Skeletal muscle tissue (tissue), 3 donors: ENCODE measurements at regions not wholly inside any gene's neighbourhood (a gene's known extent, or its start where the extent isn't known, plus 50 kb on each side); places are given as distances from the start of the nearest gene placed in this dataset.

ENCODE experiments used
- H3K27ac ChIP-seq: one replicate; pipeline ENCODE4 v1.7.0; 2013; ENCODE audit warnings: mild to moderate bottlenecking, low read depth, low read length, inconsistent platforms
- H3K27me3 ChIP-seq, 3 donors: one replicate each; pipeline ENCODE4 v1.7.0; 2013; ENCODE audit warnings: low read length in 3 of 3; ENCODE audit not compliant: control insufficient read depth in 3 of 3, insufficient read depth in 3 of 3
- H3K36me3 ChIP-seq, 3 donors: one replicate each; pipeline ENCODE4 v1.7.0; 2013; ENCODE audit warnings: low read length in 3 of 3; ENCODE audit not compliant: control insufficient read depth in 3 of 3, insufficient read depth in 3 of 3
- H3K4me1 ChIP-seq, 3 donors: one replicate each; pipeline ENCODE4 v1.7.0; 2013; ENCODE audit warnings: low read length in 3 of 3, mild to moderate bottlenecking in 3 of 3; ENCODE audit not compliant: control insufficient read depth in 3 of 3, insufficient read depth in 3 of 3
- H3K4me3 ChIP-seq, 3 donors: one replicate each; pipeline ENCODE4 v1.7.0; 2013; ENCODE audit warnings: low read length in 3 of 3
- H3K9ac ChIP-seq, 3 donors: one replicate each; pipeline ENCODE4 v1.7.0; 2013; ENCODE audit warnings: low read length in 3 of 3, mild to moderate bottlenecking in 3 of 3, moderate library complexity in 2 of 3, low read depth in 1 of 3
- H3K9me3 ChIP-seq, 3 donors: one replicate each; pipeline ENCODE4 v1.7.0; 2013; ENCODE audit warnings: low read length in 3 of 3; ENCODE audit not compliant: control insufficient read depth in 3 of 3
- donor health status: Osteomylitis.

- Histone ChIP-seq H3K27me3 (no peaks in the 10 kb centered on the region), H3K36me3 (no peaks in the 10 kb centered on the region), H3K4me3 (no peak overlapping the region), H3K27ac (no peak overlapping the region), H3K9me3 (no peaks in the 10 kb centered on the region), H3K9ac (no peak overlapping the region), H3K4me1 (peaks cover 71 to 85% (median 82%) of the 10 kb centered on the region in 3 donors)
Measured at GRCh38 chr17:77428749-77429368, 288.1 kb downstream of the SEC14L1 start.

DNA sequence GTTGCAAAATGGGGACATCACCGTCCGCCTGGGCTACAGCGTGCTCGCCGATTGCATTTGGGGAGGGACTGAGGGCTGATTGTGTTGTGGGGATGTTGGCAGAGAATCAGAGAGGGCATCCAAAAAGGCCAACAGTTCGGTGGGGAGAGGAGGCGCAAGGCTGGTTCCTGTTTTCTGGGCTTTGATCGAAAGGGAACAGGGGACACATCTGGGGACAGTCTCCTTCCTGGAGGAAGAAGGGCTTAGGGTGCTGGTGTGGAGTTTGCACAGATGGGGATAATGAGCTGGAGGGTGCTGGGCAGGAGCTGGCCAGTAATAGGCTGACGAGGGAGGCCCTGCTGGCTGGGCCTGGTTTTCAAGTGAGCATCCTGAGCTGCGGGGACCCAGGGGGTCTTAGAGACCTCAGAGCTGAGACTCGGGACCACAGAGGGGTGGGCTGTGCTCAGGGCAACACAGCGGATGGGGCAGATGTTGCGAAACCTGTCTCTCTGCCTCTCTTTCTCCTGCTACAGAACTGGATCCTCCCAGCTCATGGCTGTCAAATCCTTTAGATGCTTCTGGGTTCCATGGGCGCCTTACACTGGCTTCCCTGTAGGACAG lies 288.7 kb downstream of the SEC14L1 start:
- Histone ChIP-seq H3K27me3 (no peaks in the 10 kb centered on the region), H3K36me3 (no peaks in the 10 kb centered on the region), H3K9me3 (no peaks in the 10 kb centered on the region), H3K4me3 (no peak overlapping the region), H3K9ac (peak overlapping the region in 2 of 3 donors; percentile 33 to 43), H3K4me1 (peaks cover 71 to 85% (median 82%) of the 10 kb centered on the region in 3 donors), H3K27ac (peak overlapping the region; percentile 20)

GRCh38 chr17:77429969-77430752 lies 289.4 kb downstream of the SEC14L1 start:
- no peaks in the 10 kb centered on the region for H3K36me3 ChIP-seq
- H3K27ac ChIP-seq: peak overlapping the region; percentile 64
- no peaks in the 10 kb centered on the region for H3K27me3 ChIP-seq
- H3K9me3 ChIP-seq: no peaks in the 10 kb centered on the region
- H3K9ac ChIP-seq: peak overlapping the region in 2 of 3 donors; percentile 43 to 45
- peaks cover 73 to 87% (median 83%) of the 10 kb centered on the region in 3 donors for H3K4me1 ChIP-seq
- H3K4me3 ChIP-seq: peak overlapping the region in 1 of 3 donors; percentile 35

DNA sequence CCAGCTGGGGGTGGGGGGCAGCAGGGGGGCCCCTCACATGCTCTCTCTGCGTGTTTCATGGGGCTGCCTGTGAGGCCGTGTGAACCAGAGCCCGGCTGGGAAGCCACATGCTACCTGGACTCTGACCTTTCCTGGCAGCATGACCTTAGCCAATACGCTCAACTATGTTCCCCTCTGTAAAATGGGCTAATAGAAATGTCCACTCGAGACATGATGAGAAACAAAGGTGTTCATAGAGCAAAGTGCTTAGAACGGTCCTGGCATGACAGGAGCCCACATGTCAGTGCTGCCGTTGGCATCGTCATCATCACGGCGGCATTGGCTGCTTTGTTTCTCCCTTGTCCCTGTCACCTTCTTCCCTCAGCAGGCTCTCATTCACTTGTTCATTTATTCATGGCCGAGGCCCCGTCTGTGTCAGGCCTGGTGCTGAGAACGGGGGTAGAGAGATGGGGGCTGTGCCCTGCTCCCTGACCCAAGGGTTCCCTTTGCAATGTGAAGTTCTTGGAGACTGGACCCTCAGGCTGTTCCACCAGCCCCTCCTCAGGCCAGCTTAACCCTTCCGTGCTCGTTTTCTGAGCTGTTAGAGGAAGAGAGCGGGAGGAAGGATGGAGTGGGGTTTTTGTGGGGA lies 291.4 kb downstream of the SEC14L1 start:
- Histone ChIP-seq H3K27me3 (no peaks in the 10 kb centered on the region), H3K9me3 (no peaks in the 10 kb centered on the region), H3K27ac (no peak overlapping the region), H3K4me3 (no peak overlapping the region), H3K4me1 (peaks cover 72 to 87% (median 83%) of the 10 kb centered on the region in 3 donors), H3K36me3 (no peaks in the 10 kb centered on the region), H3K9ac (no peak overlapping the region)

DNA sequence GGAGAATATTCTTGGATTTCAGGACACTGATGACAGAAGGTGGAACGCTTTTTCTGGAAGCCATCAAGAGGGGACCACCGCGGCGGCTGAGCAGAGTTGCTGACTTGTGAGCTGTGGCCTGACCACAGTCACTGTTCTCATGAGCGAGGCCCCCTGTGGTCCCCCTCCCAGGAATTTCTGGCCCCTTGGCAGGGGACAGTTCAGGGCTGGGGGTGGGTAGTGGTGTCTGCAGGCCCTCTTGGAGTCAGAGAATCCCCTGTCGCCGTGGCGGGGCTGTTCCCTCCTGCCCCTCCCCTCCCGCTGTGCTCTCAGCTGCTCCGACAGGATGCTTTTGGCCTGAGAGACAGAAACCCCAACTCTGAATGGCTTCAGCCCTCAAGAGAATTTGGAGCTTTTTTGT lies 292.0 kb downstream of the SEC14L1 start:
- no peak overlapping the region for H3K4me3 ChIP-seq
- no peak overlapping the region for H3K27ac ChIP-seq
- no peaks in the 10 kb centered on the region for H3K27me3 ChIP-seq
- no peaks in the 10 kb centered on the region for H3K9me3 ChIP-seq
- H3K4me1 ChIP-seq: peaks cover 71 to 87% (median 83%) of the 10 kb centered on the region in 3 donors
- no peaks in the 10 kb centered on the region for H3K36me3 ChIP-seq
- H3K9ac ChIP-seq: peak overlapping the region in 1 of 3 donors; percentile 25

GRCh38 chr17:77433385-77434135 lies 292.8 kb downstream of the SEC14L1 start:
- peak overlapping the region in 1 of 3 donors; percentile 45 for H3K9ac ChIP-seq
- H3K4me1 ChIP-seq: peaks cover 71 to 87% (median 83%) of the 10 kb centered on the region in 3 donors
- no peaks in the 10 kb centered on the region for H3K36me3 ChIP-seq
- no peaks in the 10 kb centered on the region for H3K9me3 ChIP-seq
- no peaks in the 10 kb centered on the region for H3K27me3 ChIP-seq
- H3K4me3 ChIP-seq: peak overlapping the region in 1 of 3 donors; percentile 13
- no peak overlapping the region for H3K27ac ChIP-seq

- Histone ChIP-seq H3K9ac (peak overlapping the region in 1 of 3 donors; percentile 45), H3K9me3 (no peaks in the 10 kb centered on the region), H3K4me1 (peaks cover 71 to 86% (median 82%) of the 10 kb centered on the region in 3 donors), H3K27ac (no peak overlapping the region), H3K27me3 (no peaks in the 10 kb centered on the region), H3K36me3 (no peaks in the 10 kb centered on the region), H3K4me3 (no peak overlapping the region)
Measured at GRCh38 chr17:77434136-77435114, 293.7 kb downstream of the SEC14L1 start.

DNA sequence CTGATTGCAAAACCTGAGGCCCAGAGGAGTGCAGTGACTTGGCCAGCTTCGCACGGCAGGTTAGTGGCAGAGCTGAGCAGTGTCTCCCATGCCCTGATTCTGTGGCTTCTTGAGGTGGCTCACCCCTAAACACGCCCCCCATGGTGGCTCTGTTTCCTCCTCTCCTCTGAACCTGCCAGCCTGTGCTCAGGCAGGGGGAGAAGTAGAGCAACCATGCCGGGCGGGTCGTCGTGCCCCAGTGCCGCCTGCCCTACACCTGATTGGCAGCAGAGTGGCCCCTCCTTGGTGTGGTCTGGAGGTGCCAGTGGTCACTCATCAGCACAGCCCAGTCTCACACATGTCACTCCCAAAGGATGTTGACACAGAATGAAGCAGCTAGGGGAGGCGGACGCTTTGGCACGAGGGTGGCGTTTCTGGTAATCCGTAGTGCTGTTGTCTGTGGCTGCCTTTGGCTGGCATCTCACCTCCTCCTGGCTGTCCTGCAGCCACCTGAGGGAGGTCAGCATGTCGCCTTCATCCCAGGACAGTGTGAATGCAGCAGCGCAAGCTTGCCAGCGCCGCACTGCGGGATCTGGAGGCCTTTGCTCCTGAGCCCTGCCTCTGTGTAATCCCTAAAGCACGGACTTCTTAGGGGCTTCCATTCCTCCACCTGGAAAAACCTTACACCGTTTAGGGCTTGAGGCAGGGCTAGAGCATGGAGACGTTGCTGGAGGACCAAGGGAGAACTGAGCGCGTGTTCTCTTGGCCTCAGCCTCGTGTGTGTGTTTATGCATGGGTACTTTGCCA lies 294.7 kb downstream of the SEC14L1 start:
- Histone ChIP-seq H3K9me3 (no peaks in the 10 kb centered on the region), H3K9ac (peak overlapping the region in 1 of 3 donors; percentile 45), H3K27me3 (no peaks in the 10 kb centered on the region), H3K36me3 (no peaks in the 10 kb centered on the region), H3K4me1 (peaks cover 71 to 84% (median 81%) of the 10 kb centered on the region in 3 donors), H3K4me3 (peak overlapping the region in 1 of 3 donors; percentile 22), H3K27ac (no peak overlapping the region)
